Body of pancreas (tissue), 4 donors: ENCODE measurements at regions not wholly inside any gene's neighbourhood (a gene's known extent, or its start where the extent isn't known, plus 50 kb on each side); places are given as distances from the start of the nearest gene placed in this dataset.
A peak's percentile ranks its signal among the peaks of the same experiment; 100 is the strongest.

Source experiments
- ATAC-seq: fragments of 150-250 bp; one replicate; pipeline ENCODE4 v1.9.1; 2016
- DNase-seq, 4 donors: peaks; one replicate each; pipeline ENCODE4 v3.0.0-alpha.2; 2019
- H3K27ac ChIP-seq, 4 donors: fragments of 200-600 bp; sonication (generic); 1 replicate in 3 of 4; 2 replicates in 1 of 4; pipeline versions ENCODE4 v1.5.1 to v1.6.1; 2016 to 2019; ENCODE audit warnings: mild to moderate bottlenecking in 1 of 4, mixed read lengths in 1 of 4, moderate library complexity in 1 of 4
- H3K27me3 ChIP-seq, 2 donors: fragments of 200-600 bp; sonication (generic); one replicate each; pipeline ENCODE4 v1.6.0; 2016; ENCODE audit warnings: mild to moderate bottlenecking in 1 of 2
- H3K36me3 ChIP-seq, 2 donors: fragments of 200-600 bp; sonication (generic); replicated peaks in 1 of 2; 2 replicates each; pipeline ENCODE4 v1.5.1; 2016; ENCODE audit warnings: low read depth in 2 of 2; ENCODE audit not compliant: insufficient read depth in 1 of 2
- H3K4me1 ChIP-seq: fragments of 200-600 bp; sonication (generic); one replicate; pipeline ENCODE4 v1.6.0; 2016
- H3K4me3 ChIP-seq, 2 donors: fragments of 200-600 bp; sonication (generic); 1 replicate in 1 of 2; 2 replicates in 1 of 2; pipeline ENCODE4 v1.5.1; 2016 to 2019
- H3K9me3 ChIP-seq, 3 donors: fragments of 200-600 bp; sonication (generic); 1 replicate in 2 of 3; 2 replicates in 1 of 3; pipeline ENCODE4 v1.5.1; 2016
- POLR2A ChIP-seq, 3 donors: fragments of 450-650 bp; IDR thresholded peaks; one replicate each; pipeline ENCODE4 v1.6.1; 2016; ENCODE audit warnings: antibody characterized with exemption in 3 of 3, mild to moderate bottlenecking in 2 of 3
- WGBS, 2 donors: methylation state at CpG; one replicate each; pipeline ENCODE4 v1.1.5; 2017; 5-methylcytosine and 5-hydroxymethylcytosine counted together
- intact Hi-C: fragments of 100-400 bp; cut with DNase I; formaldehyde crosslinking; loops from one replicate; pipeline ENCODE4 v1.15.1; 2023
- TF ChIP-seq, protein P1 (sequence below), 7 experiments: fragments of 450-650 bp in 4 of 7; fragments of 200-600 bp in 3 of 7; sonication (generic) in 3 of 7; IDR thresholded peaks; one replicate each; pipeline ENCODE4 v1.5.1; 2016 to 2019; ENCODE audit warnings: antibody characterized with exemption in 7 of 7

DNA sequence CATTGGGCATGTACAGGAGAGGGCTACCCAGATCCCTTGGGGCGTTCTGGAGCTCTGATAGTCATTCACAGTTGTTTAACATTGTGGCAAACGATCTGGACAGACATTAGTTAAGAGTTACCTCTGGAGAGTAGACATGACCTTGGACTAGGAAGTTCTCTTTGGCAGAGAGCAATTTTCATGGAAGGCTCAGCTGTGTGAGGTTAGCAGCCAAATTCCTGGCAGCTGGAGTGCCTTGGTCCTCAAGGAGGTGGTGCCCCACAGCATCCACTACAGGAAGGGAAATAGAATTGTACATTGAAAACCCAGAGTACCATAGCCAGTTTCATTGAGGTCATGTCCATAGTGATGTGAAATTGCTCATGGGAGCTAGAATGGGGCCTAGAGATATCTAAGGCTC lies 82.8 kb downstream of the BLID start:
- no peaks in the 10 kb centered on the region for H3K36me3 ChIP-seq
- WGBS, 2 donors: 50 to 64% methylated on average over 2 of the region's 2 CpGs
- H3K9me3 ChIP-seq: no peaks in the 10 kb centered on the region
- no peak for TF ChIP-seq POLR2A (IDR thresholded peaks at IDR 0.05)
- TF ChIP-seq, protein P1, sequence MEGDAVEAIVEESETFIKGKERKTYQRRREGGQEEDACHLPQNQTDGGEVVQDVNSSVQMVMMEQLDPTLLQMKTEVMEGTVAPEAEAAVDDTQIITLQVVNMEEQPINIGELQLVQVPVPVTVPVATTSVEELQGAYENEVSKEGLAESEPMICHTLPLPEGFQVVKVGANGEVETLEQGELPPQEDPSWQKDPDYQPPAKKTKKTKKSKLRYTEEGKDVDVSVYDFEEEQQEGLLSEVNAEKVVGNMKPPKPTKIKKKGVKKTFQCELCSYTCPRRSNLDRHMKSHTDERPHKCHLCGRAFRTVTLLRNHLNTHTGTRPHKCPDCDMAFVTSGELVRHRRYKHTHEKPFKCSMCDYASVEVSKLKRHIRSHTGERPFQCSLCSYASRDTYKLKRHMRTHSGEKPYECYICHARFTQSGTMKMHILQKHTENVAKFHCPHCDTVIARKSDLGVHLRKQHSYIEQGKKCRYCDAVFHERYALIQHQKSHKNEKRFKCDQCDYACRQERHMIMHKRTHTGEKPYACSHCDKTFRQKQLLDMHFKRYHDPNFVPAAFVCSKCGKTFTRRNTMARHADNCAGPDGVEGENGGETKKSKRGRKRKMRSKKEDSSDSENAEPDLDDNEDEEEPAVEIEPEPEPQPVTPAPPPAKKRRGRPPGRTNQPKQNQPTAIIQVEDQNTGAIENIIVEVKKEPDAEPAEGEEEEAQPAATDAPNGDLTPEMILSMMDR (IDR thresholded peaks at IDR 0.05): no peak
- no peaks in the 10 kb centered on the region for H3K27me3 ChIP-seq
- no peak for ATAC-seq
- DNase-seq: no peak
- intact Hi-C loops: no loop called here
- H3K27ac ChIP-seq: no peak overlapping the region
- no peaks in the 10 kb centered on the region for H3K4me1 ChIP-seq
- no peak overlapping the region for H3K4me3 ChIP-seq

DNA sequence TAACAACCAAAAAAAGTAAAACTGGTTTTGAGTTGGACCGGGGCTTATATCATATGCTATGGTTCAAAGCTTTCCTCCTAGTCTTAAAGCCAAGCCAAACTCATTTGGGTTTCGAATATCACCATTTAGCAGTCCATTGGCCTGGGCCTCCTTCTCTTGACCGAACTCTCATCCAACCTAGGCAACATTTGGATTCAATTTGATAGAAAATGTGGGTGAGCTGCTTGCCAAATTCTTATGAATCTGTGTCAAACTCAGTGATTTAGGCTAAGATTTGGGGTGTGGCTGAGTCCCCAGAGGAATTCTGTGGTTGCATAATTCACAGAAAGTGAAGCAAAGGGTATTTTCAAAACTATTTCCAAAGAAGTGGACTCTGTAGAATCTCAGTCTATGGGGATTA lies 83.7 kb downstream of the BLID start:
- intact Hi-C loops: no loop called here
- Histone ChIP-seq H3K36me3 (no peaks in the 10 kb centered on the region), H3K4me3 (no peak overlapping the region), H3K4me1 (no peaks in the 10 kb centered on the region), H3K9me3 (no peaks in the 10 kb centered on the region), H3K27me3 (no peaks in the 10 kb centered on the region), H3K27ac (no peak overlapping the region)
- WGBS, 2 donors: 65 to 81% methylated on average over 3 of the region's 3 CpGs
- no peak for ATAC-seq
- TF ChIP-seq, protein P1 (IDR thresholded peaks at IDR 0.05): no peak
- TF ChIP-seq POLR2A (IDR thresholded peaks at IDR 0.05): no peak
- DNase-seq: no peak

DNA sequence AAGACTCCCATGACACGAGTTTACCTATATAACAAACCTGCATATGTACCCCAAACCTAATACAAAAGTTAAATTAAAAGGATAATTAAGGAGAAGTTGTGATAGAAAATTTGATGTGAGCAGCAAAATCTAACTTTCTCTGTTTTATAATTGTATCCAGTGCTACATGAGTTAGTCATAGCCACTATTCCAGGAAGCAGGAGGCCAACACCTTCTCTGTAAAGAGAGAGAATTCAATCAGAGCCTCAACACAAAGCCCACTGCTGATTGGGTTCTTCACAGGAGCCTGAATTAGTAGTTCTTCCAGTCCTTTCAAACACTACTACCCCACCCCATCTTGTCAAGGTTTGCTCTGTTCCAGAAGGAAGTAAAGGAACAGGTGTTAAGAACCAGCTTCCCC lies 84.2 kb downstream of the BLID start:
- 74 to 82% methylated on average over 1 of the region's 1 CpG for WGBS, 2 donors
- Histone ChIP-seq H3K4me1 (no peaks in the 10 kb centered on the region), H3K27me3 (no peaks in the 10 kb centered on the region), H3K9me3 (no peaks in the 10 kb centered on the region), H3K36me3 (no peaks in the 10 kb centered on the region), H3K4me3 (no peak overlapping the region), H3K27ac (no peak overlapping the region)
- DNase-seq (no peak), ATAC-seq (no peak)
- intact Hi-C loops: no loop called here
- TF ChIP-seq, protein P1 (IDR thresholded peaks at IDR 0.05): no peak
- TF ChIP-seq POLR2A (IDR thresholded peaks at IDR 0.05): no peak

DNA sequence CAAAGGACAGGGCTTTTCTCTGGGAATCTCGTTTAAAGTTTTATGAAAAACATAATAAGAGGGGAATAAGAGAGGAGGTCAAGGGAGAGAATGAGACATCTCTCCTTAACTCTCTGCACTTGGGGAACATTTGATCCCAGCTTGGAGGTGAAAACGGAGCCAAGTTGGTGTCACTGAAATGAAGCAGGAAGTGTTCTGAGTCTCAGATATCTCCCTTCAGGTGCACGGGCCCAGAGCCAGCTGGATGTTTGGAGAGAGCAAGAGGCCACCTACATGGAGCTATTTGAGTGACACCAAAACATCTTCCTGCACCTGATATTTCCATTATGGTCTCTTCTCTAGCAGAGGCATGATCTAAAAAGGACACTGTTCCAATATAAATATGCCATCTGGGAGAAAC lies 85.7 kb downstream of the BLID start:
- Histone ChIP-seq H3K9me3 (no peaks in the 10 kb centered on the region), H3K36me3 (no peaks in the 10 kb centered on the region), H3K27me3 (no peaks in the 10 kb centered on the region), H3K27ac (no peak overlapping the region), H3K4me3 (no peak overlapping the region), H3K4me1 (no peaks in the 10 kb centered on the region)
- TF ChIP-seq POLR2A (IDR thresholded peaks at IDR 0.05): no peak
- TF ChIP-seq, protein P1 (IDR thresholded peaks at IDR 0.05): no peak
- intact Hi-C loops: no loop called here
- ATAC-seq: no peak
- DNase-seq: peak in 1 of 4 donors; percentile 10
- 44 to 46% methylated on average over 3 of the region's 3 CpGs for WGBS, 2 donors

DNA sequence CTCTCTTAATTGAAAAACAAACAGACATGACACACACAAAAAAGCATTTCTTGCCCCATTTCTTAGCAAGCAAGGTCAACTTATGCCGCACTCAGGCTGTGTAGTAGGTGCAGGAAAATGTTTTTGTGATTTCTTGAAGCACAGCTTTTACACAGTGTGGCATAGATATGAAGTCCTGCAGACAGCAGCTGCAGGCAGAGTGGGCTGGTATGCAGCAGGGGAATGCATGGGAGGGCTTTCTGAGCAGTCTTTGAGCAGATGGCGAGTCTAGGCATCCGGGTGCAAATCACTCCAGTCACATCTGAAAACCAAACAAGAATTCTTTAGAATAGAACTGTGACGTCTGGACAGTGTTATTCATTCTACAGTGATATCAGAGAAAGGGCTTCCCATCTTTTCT lies 87.5 kb downstream of the BLID start:
- TF ChIP-seq POLR2A (IDR thresholded peaks at IDR 0.05): no peak
- TF ChIP-seq, protein P1 (IDR thresholded peaks at IDR 0.05): no peak
- no peaks in the 10 kb centered on the region for H3K36me3 ChIP-seq
- ATAC-seq (no peak), DNase-seq (no peak)
- WGBS, 2 donors: 41 to 50% methylated on average over 4 of the region's 4 CpGs
- H3K27me3 ChIP-seq: no peaks in the 10 kb centered on the region
- H3K9me3 ChIP-seq: no peaks in the 10 kb centered on the region
- no peaks in the 10 kb centered on the region for H3K4me1 ChIP-seq
- intact Hi-C loops: no loop called here
- H3K27ac ChIP-seq: no peak overlapping the region
- no peak overlapping the region for H3K4me3 ChIP-seq
